NCI-H2029 treated with DMSO at 0.1 percent for 48 hours (cell line): ENCODE measurements at regions not wholly inside any gene's neighbourhood (a gene's known extent, or its start where the extent isn't known, plus 50 kb on each side); places are given as distances from the start of the nearest gene placed in this dataset.

Experiments used
- DNase-seq: peaks from one replicate; lab custom pipeline; 2025; lab: John Stamatoyannopoulos, UW

DNA sequence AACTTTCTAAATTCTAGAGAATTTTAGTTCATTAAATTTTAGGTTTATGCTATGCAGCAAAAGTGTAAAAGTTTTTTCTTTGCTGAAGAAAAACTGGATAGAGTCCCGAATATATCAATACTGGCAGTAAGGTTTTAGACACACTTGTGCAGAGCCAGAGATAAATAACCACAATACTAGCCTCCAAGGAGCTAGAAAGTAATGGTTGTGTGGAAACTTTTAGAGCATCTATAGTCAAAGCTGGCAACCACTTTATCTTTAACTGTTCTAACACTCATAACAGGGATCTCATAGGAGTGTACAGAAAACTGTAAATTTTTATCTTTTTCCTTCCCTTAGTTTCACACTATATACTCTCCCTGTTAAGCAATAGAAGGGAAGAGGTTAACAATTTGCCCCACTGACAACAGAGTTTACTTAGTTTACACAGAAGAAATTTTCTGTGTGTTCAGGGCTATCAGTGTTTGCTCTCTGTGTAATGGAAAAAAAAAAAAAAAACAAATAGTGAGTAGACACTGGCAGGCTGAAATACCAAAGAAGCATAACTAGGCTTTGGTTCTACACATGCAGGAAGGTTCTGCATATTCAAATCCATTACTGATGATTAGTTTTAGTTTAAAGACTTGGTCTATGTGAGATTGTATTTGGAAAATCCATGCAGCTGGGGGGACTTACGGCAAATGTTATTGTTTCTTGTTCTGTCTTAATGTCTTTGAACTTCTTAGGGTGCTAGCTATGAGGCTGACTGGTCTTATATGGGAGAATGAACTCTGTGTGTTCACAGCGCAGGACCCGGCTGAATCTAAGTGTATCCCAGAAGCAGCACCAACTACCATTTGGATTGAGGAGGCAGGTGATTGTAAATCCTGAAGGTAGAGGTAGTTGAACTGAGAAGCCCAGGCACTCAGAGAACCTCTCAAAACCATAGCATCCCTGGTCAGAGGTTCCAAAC, 187.6 kb downstream of the PCSK1 start:
- no peak for DNase-seq

- DNase-seq = no peak
These were observed 188.4 kb downstream of the PCSK1 start for GRCh38 chr5:96244696-96245095.

GRCh38 chr5:96243862-96244261, 189.2 kb downstream of the PCSK1 start:
- no peak for DNase-seq

DNA sequence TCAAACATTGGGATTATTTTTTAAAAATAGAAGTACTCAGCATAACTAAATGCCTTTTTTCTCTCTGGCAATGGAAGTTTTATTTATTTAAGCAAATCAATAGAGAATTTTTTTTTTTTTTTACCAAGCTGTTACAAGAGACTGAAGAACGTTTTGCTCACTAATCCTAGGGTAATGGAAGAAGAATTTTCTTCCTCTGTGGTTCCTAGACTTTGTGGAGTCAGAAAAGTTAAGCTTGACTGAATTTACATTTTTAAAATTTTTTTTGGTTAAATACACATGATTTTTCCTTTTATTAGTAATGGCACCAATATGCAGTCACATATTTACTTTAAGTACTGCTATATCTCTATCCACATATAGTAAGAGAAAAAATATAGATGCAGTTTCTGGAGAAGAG, 189.8 kb downstream of the PCSK1 start:
- DNase-seq = no peak

GRCh38 chr5:96242571-96242970, 190.5 kb downstream of the PCSK1 start:
- no peak for DNase-seq

DNA sequence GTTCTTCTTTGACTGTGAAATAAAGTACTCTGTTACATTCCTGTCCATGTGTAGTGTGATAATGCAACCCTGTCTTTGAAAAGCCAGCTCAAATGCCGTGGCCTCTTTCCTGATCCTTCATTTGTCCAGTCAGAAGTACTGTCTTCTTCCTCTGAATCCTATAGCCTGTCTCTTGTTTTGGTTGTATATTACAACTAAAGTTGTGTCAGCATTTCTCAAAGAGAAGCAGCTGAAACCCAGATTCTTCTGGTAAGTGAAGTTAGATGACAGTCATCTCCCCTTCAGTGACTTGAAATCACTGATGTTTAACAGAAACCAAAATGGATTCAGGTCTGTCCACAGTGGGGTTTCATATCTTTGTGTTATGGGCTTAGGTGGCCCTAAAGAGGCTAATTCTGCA, 196.2 kb downstream of the PCSK1 start:
- DNase-seq = no peak

DNA sequence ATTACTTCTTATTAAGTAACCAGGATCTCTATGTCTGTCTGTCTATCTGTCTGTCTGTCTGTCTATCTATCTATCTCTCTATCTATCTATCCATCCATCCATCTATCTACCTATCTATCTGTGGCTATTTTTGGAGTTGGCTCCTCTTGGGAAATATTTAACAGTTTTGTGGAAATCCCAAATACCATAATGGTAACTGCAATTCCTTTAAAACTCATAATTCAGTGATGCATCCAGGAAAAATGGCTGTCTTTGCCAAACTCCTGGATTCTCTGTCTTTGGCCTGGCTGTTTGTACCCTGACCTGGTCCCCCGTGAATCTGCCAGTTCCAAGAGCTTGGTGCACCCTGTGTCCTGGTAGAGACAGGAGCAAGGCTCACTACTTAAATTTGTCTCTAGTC, 197.0 kb downstream of the PCSK1 start:
- DNase-seq = no peak

GRCh38 chr5:96235008-96235910, 197.8 kb downstream of the PCSK1 start:
- no peak for DNase-seq

DNA sequence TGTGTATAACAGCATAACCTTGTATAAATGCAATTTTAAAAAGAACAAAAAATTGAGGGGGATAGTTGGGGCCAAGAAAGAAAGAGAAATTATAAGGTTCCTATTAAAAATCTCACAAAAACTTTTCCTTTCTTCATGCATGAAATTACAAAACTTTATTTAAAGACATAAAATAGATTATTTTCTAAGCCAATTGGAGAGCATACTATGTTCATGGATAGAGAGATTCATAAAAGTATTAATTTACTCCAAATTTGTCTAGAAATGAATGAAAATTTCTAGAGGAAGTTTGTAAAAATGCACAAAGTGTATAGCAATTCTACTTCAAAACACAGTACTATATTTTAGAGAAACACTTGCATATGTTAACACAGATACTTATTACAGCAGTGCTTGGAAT, 200.4 kb downstream of the PCSK1 start:
- DNase-seq = no peak

DNA sequence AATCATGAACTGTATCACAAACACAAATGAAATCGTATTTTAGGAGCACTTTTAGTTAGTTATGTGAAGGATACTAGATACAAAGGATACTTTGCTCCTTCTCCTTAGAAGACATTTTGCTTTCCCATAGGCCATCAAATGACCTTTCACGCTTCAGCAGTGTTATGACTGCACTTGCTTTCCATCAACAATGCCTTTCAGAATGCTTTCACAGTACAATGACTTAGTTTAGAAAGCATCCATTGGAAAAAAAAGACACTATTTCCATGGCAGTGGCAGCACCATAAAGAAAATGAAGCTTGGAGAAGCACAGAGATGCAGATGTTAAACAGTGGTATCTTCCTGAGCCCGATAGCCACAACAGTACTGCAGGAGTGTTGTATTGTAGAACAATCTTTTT, 203.9 kb downstream of the PCSK1 start:
- DNase-seq = no peak

DNA sequence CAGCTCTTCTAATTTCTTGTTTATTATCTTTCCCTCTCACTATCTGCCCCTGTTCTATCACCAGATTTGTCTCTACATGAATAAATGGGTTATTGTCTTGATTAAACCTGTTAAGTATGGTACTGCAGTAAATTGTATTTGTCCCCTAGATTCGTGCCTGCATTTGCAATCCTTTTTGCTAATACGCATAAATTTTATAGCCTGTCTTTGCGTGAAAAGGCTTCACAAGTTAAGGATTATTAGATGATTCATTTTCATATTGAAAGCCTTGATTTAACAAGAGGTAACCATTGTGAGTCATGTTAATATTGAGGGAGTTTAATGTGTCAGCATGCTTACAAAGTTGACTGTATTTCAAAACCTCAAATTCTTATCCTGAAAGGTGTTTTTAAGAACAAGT, 204.6 kb downstream of the PCSK1 start:
- no peak for DNase-seq

GRCh38 chr5:96227957-96228356, 205.1 kb downstream of the PCSK1 start:
- no peak for DNase-seq

DNA sequence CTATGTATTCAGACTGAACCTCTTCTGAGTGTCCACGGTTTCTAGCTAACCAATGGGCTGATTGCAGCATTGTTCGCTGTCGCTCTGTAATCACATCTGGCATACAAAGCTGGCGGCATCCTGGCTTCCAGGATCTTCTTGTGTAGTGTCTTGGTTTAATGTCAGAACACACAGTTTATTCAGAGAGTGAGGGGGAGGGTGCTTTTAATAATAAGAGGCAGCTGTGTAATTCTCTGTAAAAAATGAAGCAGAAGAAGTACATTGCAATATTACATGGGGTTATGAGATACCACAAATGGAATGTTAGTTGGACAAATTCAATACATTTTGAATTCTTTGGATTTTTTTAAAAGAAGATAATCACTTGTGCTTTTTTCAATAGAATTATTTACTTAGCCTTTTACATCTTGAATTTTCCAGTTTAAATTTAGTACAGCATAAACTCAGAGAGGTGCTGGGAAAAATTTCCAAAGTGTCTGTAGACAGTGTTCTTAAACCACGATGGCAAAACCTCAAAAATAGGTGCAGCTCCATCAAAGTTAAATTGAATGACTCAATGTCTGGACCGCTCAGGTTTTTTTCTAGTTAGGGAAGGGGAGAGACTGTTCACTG, 206.0 kb downstream of the PCSK1 start:
- no peak for DNase-seq

DNA sequence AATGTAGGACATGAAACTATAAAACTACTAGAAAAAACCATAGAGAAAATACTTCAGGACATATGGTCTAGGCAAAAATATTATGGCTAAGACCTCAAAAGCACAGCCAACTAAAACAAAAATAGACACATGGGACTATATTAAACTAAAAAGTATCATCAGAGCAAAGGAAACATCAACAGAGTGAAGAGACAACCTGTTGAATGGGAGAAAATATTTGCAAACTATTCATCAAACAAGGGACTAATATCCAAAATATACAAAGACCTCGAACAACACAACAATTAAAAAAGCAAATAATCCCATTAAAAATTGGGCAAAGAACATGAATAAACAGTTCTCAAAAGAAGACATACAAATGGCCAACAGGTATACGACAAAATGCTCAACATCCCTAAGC, 210.9 kb downstream of the PCSK1 start:
- DNase-seq = no peak

GRCh38 chr5:96220610-96221390, 212.2 kb downstream of the PCSK1 start:
- no peak for DNase-seq

- no peak for DNase-seq
These were observed 213.3 kb downstream of the PCSK1 start for GRCh38 chr5:96219580-96220281.

GRCh38 chr5:96218653-96219052, 214.4 kb downstream of the PCSK1 start:
- DNase-seq = no peak

DNA sequence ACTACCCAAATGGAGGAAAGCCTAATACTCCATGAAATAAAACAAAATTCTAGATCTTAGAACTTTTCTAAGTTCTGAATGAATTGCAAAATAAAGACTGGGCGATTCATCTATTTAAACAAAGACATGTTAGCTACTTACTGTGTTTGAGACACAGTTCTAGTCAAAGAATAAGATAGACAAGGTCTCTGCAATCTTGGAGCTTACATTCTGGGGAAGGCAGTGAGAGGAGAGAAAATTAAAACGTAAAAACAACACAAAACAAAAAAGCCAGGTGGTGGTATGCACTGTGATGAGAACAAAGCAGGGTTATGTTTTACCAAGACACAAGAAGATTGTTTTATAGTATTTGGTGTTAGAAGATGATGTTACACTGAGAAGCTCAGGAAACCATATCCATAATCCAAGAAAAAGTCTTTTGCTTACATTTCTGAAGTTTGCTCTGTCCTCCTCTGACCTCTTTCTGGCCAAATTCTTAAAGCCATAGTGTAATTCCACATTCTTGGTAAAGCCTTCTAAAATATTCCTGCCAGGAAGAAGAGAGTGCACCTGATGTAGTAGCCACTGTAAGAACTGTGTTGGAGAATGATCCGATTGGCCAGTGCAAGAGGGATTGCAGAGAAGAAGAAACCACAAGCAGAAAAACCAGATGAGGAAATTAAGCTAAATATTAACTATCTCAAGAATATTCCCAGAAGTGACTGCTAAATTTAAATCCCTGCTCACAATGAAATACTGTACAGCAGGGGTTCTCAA, 218.4 kb downstream of the PCSK1 start:
- DNase-seq = no peak

- DNase-seq = no peak
These were observed 223.2 kb downstream of the PCSK1 start for GRCh38 chr5:96209829-96210228.

DNA sequence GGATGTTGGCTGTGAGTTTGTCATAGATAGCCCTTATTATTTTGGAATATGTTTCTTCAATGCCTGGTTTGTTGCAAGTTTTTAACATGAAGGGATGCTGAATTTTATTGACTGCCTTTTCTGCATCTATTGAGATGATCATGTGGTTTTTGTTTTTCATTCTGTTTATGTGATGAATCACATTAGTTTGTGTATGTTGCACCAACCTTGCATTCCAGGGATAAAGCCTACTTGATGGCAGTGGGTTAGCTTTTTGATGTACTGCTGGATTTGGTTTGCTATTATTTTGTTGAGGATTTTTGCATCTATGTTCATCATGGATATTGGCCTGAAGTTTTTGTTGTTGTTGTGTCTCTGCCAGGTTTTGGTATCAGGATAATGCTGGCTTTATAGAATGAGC, 225.6 kb downstream of the PCSK1 start:
- DNase-seq = no peak
